Natural killer cell (primary cell): ENCODE measurements at regions not wholly inside any gene's neighbourhood (a gene's known extent, or its start where the extent isn't known, plus 50 kb on each side); places are given as distances from the start of the nearest gene placed in this dataset.

Experiments used
- ATAC-seq, 3 donors: fragments of 150-1000 bp in 2 of 3; fragments of 200-7000 bp in 1 of 3; cut with Tn5 transposase; 1 replicate in 1 of 3; 2 replicates in 2 of 3; pipeline ENCODE4 v1.10.0; 2021; ENCODE audit warnings: mild to moderate bottlenecking in 2 of 3, moderate library complexity in 2 of 3
- DNase-seq, 2 donors: peaks; one replicate each; pipeline versions ENCODE4 v3.0.0 to v3.0.0-alpha.2; 2013 to 2021; ENCODE audit warnings: mixed read lengths in 1 of 2
- H3K27ac ChIP-seq: one replicate; pipeline ENCODE4 v1.5.1; 2013; ENCODE audit warnings: mild to moderate bottlenecking, low read length
- H3K27me3 ChIP-seq: one replicate; pipeline ENCODE4 v1.6.1; 2013; ENCODE audit warnings: low read length; ENCODE audit not compliant: control insufficient read depth, insufficient read depth
- H3K36me3 ChIP-seq: one replicate; pipeline ENCODE4 v1.6.1; 2013; ENCODE audit warnings: low read length; ENCODE audit not compliant: control insufficient read depth, insufficient read depth
- H3K4me1 ChIP-seq: one replicate; pipeline ENCODE4 v1.6.1; 2013; ENCODE audit warnings: low read length; ENCODE audit not compliant: control insufficient read depth, insufficient read depth
- H3K4me3 ChIP-seq: one replicate; pipeline ENCODE4 v1.5.1; 2013; ENCODE audit warnings: low read length
- H3K9me3 ChIP-seq: one replicate; pipeline ENCODE4 v1.6.1; 2013; ENCODE audit warnings: low read length; ENCODE audit not compliant: control insufficient read depth, insufficient read depth
- H3K27ac Mint-ChIP-seq, 2 donors: one replicate each; pipeline ENCODE4 v1.8.0; 2022; ENCODE audit warnings: mild to moderate bottlenecking in 2 of 2, mixed read lengths in 2 of 2, moderate library complexity in 1 of 2
- H3K27me3 Mint-ChIP-seq, 2 donors: one replicate each; pipeline ENCODE4 v1.8.0; 2022; ENCODE audit warnings: low read depth in 2 of 2, mixed read lengths in 2 of 2
- H3K36me3 Mint-ChIP-seq: one replicate; pipeline ENCODE4 v1.8.0; 2022; ENCODE audit warnings: mixed read lengths
- H3K4me1 Mint-ChIP-seq, 2 donors: one replicate each; pipeline ENCODE4 v1.8.0; 2022; ENCODE audit warnings: mixed read lengths in 2 of 2
- H3K4me3 Mint-ChIP-seq: one replicate; pipeline ENCODE4 v1.8.0; 2022; ENCODE audit warnings: mild to moderate bottlenecking, moderate library complexity, mixed read lengths
- H3K9me3 Mint-ChIP-seq, 2 donors: one replicate each; pipeline ENCODE4 v1.8.0; 2022; ENCODE audit warnings: mixed read lengths in 2 of 2
- CTCF ChIP-seq: fragments of 200-600 bp; IDR thresholded peaks from one replicate; pipeline ENCODE4 v1.8.0; 2022; ENCODE audit warnings: antibody characterized with exemption
- WGBS: methylation state at CpG from one replicate; pipeline ENCODE4 v1.1.7; 2013; ENCODE audit warnings: missing lambda C conversion rate; ENCODE audit not compliant: insufficient coverage; 5-methylcytosine and 5-hydroxymethylcytosine counted together
- intact Hi-C: fragments of 100-400 bp; cut with micrococcal nuclease; formaldehyde crosslinking; loops from one replicate; pipeline ENCODE4 v1.14.2; 2022

GRCh38 chr13:97139691-97140090, 82.4 kb upstream of the MBNL2 start:
- no peak for TF ChIP-seq CTCF
- intact Hi-C loops: no loop called here
- WGBS: 94% methylated on average over 3 of the region's 3 CpGs
- Mint-ChIP-seq H3K9me3 (no peaks in the 10 kb centered on the region), H3K4me1 (peaks cover 0 to 5% of the 10 kb centered on the region in 2 donors), H3K36me3 (no peaks in the 10 kb centered on the region), H3K4me3 (no peak overlapping the region), H3K27ac (no peak overlapping the region), H3K27me3 (peaks cover 22 to 35% of the 10 kb centered on the region in 2 donors)
- Histone ChIP-seq H3K27me3 (no peaks in the 10 kb centered on the region), H3K4me1 (no peaks in the 10 kb centered on the region), H3K36me3 (no peaks in the 10 kb centered on the region), H3K4me3 (no peak overlapping the region), H3K9me3 (no peaks in the 10 kb centered on the region), H3K27ac (no peak overlapping the region)
- no peak for ATAC-seq
- no peak for DNase-seq

- Histone ChIP-seq H3K4me1 (no peaks in the 10 kb centered on the region), H3K36me3 (no peaks in the 10 kb centered on the region), H3K27ac (no peak overlapping the region), H3K4me3 (no peak overlapping the region), H3K9me3 (no peaks in the 10 kb centered on the region), H3K27me3 (no peaks in the 10 kb centered on the region)
- intact Hi-C loops: no loop called here
- DNase-seq: no peak
- WGBS: 68% methylated on average over 2 of the region's 6 CpGs
- no peaks in the 10 kb centered on the region for H3K9me3 Mint-ChIP-seq
- no peak for TF ChIP-seq CTCF
- ATAC-seq: no peak
- peaks cover 23 to 35% of the 10 kb centered on the region in 2 donors for H3K27me3 Mint-ChIP-seq
- no peaks in the 10 kb centered on the region for H3K36me3 Mint-ChIP-seq
- peaks cover 0 to 5% of the 10 kb centered on the region in 2 donors for H3K4me1 Mint-ChIP-seq
- H3K4me3 Mint-ChIP-seq: no peak overlapping the region
- no peak overlapping the region for H3K27ac Mint-ChIP-seq
Measured at GRCh38 chr13:97140131-97140530, 82.0 kb upstream of the MBNL2 start.

- Histone ChIP-seq H3K27me3 (no peaks in the 10 kb centered on the region), H3K4me1 (no peaks in the 10 kb centered on the region), H3K9me3 (no peaks in the 10 kb centered on the region), H3K36me3 (no peaks in the 10 kb centered on the region), H3K4me3 (no peak overlapping the region), H3K27ac (no peak overlapping the region)
- Mint-ChIP-seq H3K27me3 (peaks cover 25 to 35% of the 10 kb centered on the region in 2 donors), H3K27ac (no peak overlapping the region), H3K36me3 (no peaks in the 10 kb centered on the region), H3K4me1 (peaks cover 0 to 5% of the 10 kb centered on the region in 2 donors), H3K4me3 (no peak overlapping the region), H3K9me3 (no peaks in the 10 kb centered on the region)
- DNase-seq (no peak), ATAC-seq (no peak)
- intact Hi-C loops: no loop called here
- no peak for TF ChIP-seq CTCF
- WGBS: 84% methylated on average over 2 of the region's 3 CpGs
Measured at GRCh38 chr13:97140611-97141010, 81.5 kb upstream of the MBNL2 start.

- Histone ChIP-seq H3K36me3 (no peaks in the 10 kb centered on the region), H3K27ac (no peak overlapping the region), H3K4me1 (no peaks in the 10 kb centered on the region), H3K9me3 (no peaks in the 10 kb centered on the region), H3K4me3 (no peak overlapping the region), H3K27me3 (no peaks in the 10 kb centered on the region)
- no CpG with 5 or more reads among the region's 3 CpGs for WGBS
- no peaks in the 10 kb centered on the region for H3K9me3 Mint-ChIP-seq
- H3K4me1 Mint-ChIP-seq: peaks cover 0 to 5% of the 10 kb centered on the region in 2 donors
- intact Hi-C loops: no loop called here
- peaks cover 22 to 31% of the 10 kb centered on the region in 2 donors for H3K27me3 Mint-ChIP-seq
- no peak overlapping the region for H3K4me3 Mint-ChIP-seq
- no peak for DNase-seq
- no peak for ATAC-seq
- H3K36me3 Mint-ChIP-seq: no peaks in the 10 kb centered on the region
- TF ChIP-seq CTCF: no peak
- no peak overlapping the region for H3K27ac Mint-ChIP-seq
Measured at GRCh38 chr13:97141097-97141496, 81.0 kb upstream of the MBNL2 start.
